KMS-11 (cell line): ENCODE measurements at regions not wholly inside any gene's neighbourhood (a gene's known extent, or its start where the extent isn't known, plus 50 kb on each side); places are given as distances from the start of the nearest gene placed in this dataset.

Experiments
- H2AFZ ChIP-seq: fragments of 200-600 bp; sonication (generic); 2 replicates; pipeline ENCODE4 v1.6.1; 2016; ENCODE audit warnings: antibody characterized with exemption, mixed run types, low read depth
- H3K27ac ChIP-seq: fragments of 200-600 bp; sonication (generic); 2 replicates; pipeline ENCODE4 v1.6.1; 2016; ENCODE audit warnings: mild to moderate bottlenecking, mixed run types
- H3K27me3 ChIP-seq: fragments of 200-600 bp; sonication (generic); 2 replicates; pipeline ENCODE4 v1.6.1; 2017; ENCODE audit warnings: mild to moderate bottlenecking, low read depth, mixed run types, moderate library complexity; ENCODE audit not compliant: insufficient read depth
- H3K36me3 ChIP-seq: fragments of 200-600 bp; sonication (generic); 2 replicates; pipeline ENCODE4 v1.6.1; 2017; ENCODE audit warnings: mild to moderate bottlenecking, mixed run types; ENCODE audit not compliant: insufficient read depth
- H3K4me1 ChIP-seq: fragments of 200-600 bp; sonication (generic); 2 replicates; pipeline ENCODE4 v1.6.1; 2016; ENCODE audit warnings: mild to moderate bottlenecking, low read depth, mixed run types; ENCODE audit not compliant: poor library complexity, severe bottlenecking
- H3K4me2 ChIP-seq: fragments of 200-600 bp; sonication (generic); 2 replicates; pipeline ENCODE4 v1.7.0; 2016; ENCODE audit warnings: mild to moderate bottlenecking, mixed run types
- H3K4me3 ChIP-seq: fragments of 200-600 bp; sonication (generic); IDR thresholded peaks from 2 replicates; pipeline ENCODE4 v1.6.1; 2017; ENCODE audit warnings: low read depth, low read length, mixed read lengths; ENCODE audit not compliant: insufficient read depth
- H3K79me2 ChIP-seq: fragments of 200-600 bp; sonication (generic); 2 replicates; pipeline ENCODE4 v1.6.1; 2016; ENCODE audit warnings: low read depth, mixed run types; ENCODE audit not compliant: insufficient read depth
- H3K9ac ChIP-seq: fragments of 200-600 bp; sonication (generic); 2 replicates; pipeline ENCODE4 v1.6.1; 2016; ENCODE audit warnings: mild to moderate bottlenecking, mixed run types
- H4K20me1 ChIP-seq: fragments of 200-600 bp; sonication (generic); 2 replicates; pipeline ENCODE4 v1.6.1; 2016; ENCODE audit warnings: mild to moderate bottlenecking, mixed run types; ENCODE audit not compliant: insufficient read depth
- CTCF ChIP-seq: fragments of 200-600 bp; sonication (generic); conservative IDR thresholded peaks from 2 replicates; pipeline ENCODE4 v1.6.1; 2017; ENCODE audit warnings: low read depth, mild to moderate bottlenecking, antibody characterized with exemption, low read length, moderate library complexity, mixed read lengths

- TF ChIP-seq CTCF = no peak
- Histone ChIP-seq H3K36me3 (no peaks in the 10 kb centered on the region), H3K4me1 (no peaks in the 10 kb centered on the region), H4K20me1 (no peaks in the 10 kb centered on the region), H3K27me3 (no peaks in the 10 kb centered on the region), H3K4me3 (no peak overlapping the region), H3K9ac (no peak overlapping the region), H3K27ac (no peak overlapping the region), H3K79me2 (no peaks in the 10 kb centered on the region), H3K4me2 (no peak overlapping the region), H2AFZ (no peak overlapping the region)
These were observed 462.9 kb upstream of the SGO1 start for GRCh38 chr3:20648921-20649381.

GRCh38 chr3:20648294-20648693 lies 462.3 kb upstream of the SGO1 start:
- Histone ChIP-seq H3K27me3 (no peaks in the 10 kb centered on the region), H3K4me1 (no peaks in the 10 kb centered on the region), H3K9ac (no peak overlapping the region), H2AFZ (no peak overlapping the region), H4K20me1 (no peaks in the 10 kb centered on the region), H3K27ac (no peak overlapping the region), H3K4me3 (no peak overlapping the region), H3K36me3 (no peaks in the 10 kb centered on the region), H3K4me2 (no peak overlapping the region), H3K79me2 (no peaks in the 10 kb centered on the region)
- TF ChIP-seq CTCF = no peak

GRCh38 chr3:20646425-20646824 lies 460.4 kb upstream of the SGO1 start:
- H3K4me3 ChIP-seq = no peak overlapping the region
- H3K27me3 ChIP-seq = no peaks in the 10 kb centered on the region
- no peaks in the 10 kb centered on the region for H3K36me3 ChIP-seq
- H3K27ac ChIP-seq = no peak overlapping the region
- H2AFZ ChIP-seq = no peak overlapping the region
- no peak overlapping the region for H3K9ac ChIP-seq
- no peaks in the 10 kb centered on the region for H3K4me1 ChIP-seq
- H4K20me1 ChIP-seq = no peaks in the 10 kb centered on the region
- no peak overlapping the region for H3K4me2 ChIP-seq
- no peaks in the 10 kb centered on the region for H3K79me2 ChIP-seq
- no peak for TF ChIP-seq CTCF

GRCh38 chr3:20645340-20645739 lies 459.3 kb upstream of the SGO1 start:
- Histone ChIP-seq H2AFZ (no peak overlapping the region), H3K79me2 (no peaks in the 10 kb centered on the region), H3K4me1 (no peaks in the 10 kb centered on the region), H3K36me3 (no peaks in the 10 kb centered on the region), H3K4me2 (no peak overlapping the region), H3K27ac (no peak overlapping the region), H4K20me1 (no peaks in the 10 kb centered on the region), H3K4me3 (no peak overlapping the region), H3K9ac (no peak overlapping the region), H3K27me3 (no peaks in the 10 kb centered on the region)
- no peak for TF ChIP-seq CTCF
